ENCODE measurements at regions not wholly inside any gene's neighbourhood (a gene's known extent, or its start where the extent isn't known, plus 50 kb on each side); places are given as distances from the start of the nearest gene placed in this dataset.

GRCh38 chr2:12361506-12361905, 355.2 kb upstream of the TRIB2 start:
- TF ChIP-seq CTCF (IDR thresholded peaks at IDR 0.05; ENCODE audit: low read depth, low read length) (no peak), EZH2phosphoT487 (IDR thresholded peaks at IDR 0.05; ENCODE audit: low read depth) (no peak)
